Cardiac muscle cell (in vitro differentiated cells and primary cell): ENCODE measurements at regions not wholly inside any gene's neighbourhood (a gene's known extent, or its start where the extent isn't known, plus 50 kb on each side); places are given as distances from the start of the nearest gene placed in this dataset.

Experiments
- DNase-seq, 2 donors: peaks; one replicate each; pipeline versions ENCODE4 v3.0.0 to v3.0.0-alpha.2; 2010 to 2017; ENCODE audit warnings: low read depth in 1 of 2, low spot score in 1 of 2
- H3K27ac ChIP-seq: fragments of 200-600 bp; sonication (generic); 2 replicates; pipeline ENCODE4 v1.5.1; 2016
- H3K27me3 ChIP-seq: fragments of 200-600 bp; sonication (generic); 2 replicates; pipeline ENCODE4 v1.6.0; 2016; ENCODE audit warnings: control low read depth
- H3K36me3 ChIP-seq: fragments of 200-600 bp; sonication (generic); 2 replicates; pipeline ENCODE4 v1.5.1; 2016; ENCODE audit warnings: control low read depth
- H3K4me1 ChIP-seq: fragments of 200-600 bp; sonication (generic); 2 replicates; pipeline ENCODE4 v1.8.1; 2017; ENCODE audit warnings: low read depth, mild to moderate bottlenecking, mixed run types
- H3K4me3 ChIP-seq: fragments of 200-600 bp; sonication (generic); 2 replicates; pipeline ENCODE4 v1.5.1; 2016; ENCODE audit warnings: mild to moderate bottlenecking
- H3K9me3 ChIP-seq: fragments of 200-600 bp; sonication (generic); 2 replicates; pipeline ENCODE4 v1.5.1; 2017; ENCODE audit warnings: low read depth, mild to moderate bottlenecking, control low read depth
- CTCF ChIP-seq: IDR thresholded peaks from 2 replicates; pipeline ENCODE4 v1.5.1; 2012; ENCODE audit warnings: low read depth, mild to moderate bottlenecking, low read length

- no peaks in the 10 kb centered on the region for H3K4me1 ChIP-seq
- DNase-seq, result no peak
- H3K36me3 ChIP-seq, result no peaks in the 10 kb centered on the region
- no peaks in the 10 kb centered on the region for H3K9me3 ChIP-seq
- no peaks in the 10 kb centered on the region for H3K27me3 ChIP-seq
- TF ChIP-seq CTCF, result no peak
- no peak overlapping the region for H3K4me3 ChIP-seq
- no peak overlapping the region for H3K27ac ChIP-seq
Measured at GRCh38 chr18:1102848-1103247, 198.2 kb downstream of the ADCYAP1 start.

DNA sequence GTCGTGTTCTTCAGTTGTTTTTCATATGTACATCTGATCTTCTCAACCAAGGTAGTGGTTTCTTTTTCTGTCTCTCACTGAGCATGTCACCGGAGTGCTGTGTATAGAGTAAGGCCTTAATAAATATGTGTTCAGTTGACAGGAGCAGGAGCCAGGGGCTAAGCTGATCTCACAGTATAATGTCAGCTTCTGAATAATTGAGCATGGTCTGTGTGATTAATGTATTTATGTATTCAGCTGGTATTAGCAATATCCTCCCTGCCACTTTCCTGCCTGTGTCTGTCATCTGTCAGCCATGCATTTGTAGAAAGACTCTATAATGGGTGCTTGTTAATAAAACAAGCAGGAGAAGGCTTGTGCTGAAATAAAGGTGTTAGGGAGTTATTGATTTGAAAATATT is 198.9 kb downstream of the ADCYAP1 start:
- no peak for DNase-seq
- Histone ChIP-seq H3K27ac (no peak overlapping the region), H3K4me1 (no peaks in the 10 kb centered on the region), H3K36me3 (no peaks in the 10 kb centered on the region), H3K4me3 (no peak overlapping the region), H3K9me3 (no peaks in the 10 kb centered on the region), H3K27me3 (no peaks in the 10 kb centered on the region)
- TF ChIP-seq CTCF, result no peak

GRCh38 chr18:1104181-1104881 is 199.7 kb downstream of the ADCYAP1 start:
- H3K4me3 ChIP-seq, result no peak overlapping the region
- no peaks in the 10 kb centered on the region for H3K36me3 ChIP-seq
- H3K27me3 ChIP-seq, result no peaks in the 10 kb centered on the region
- no peaks in the 10 kb centered on the region for H3K9me3 ChIP-seq
- TF ChIP-seq CTCF, result no peak
- H3K4me1 ChIP-seq, result no peaks in the 10 kb centered on the region
- peak in 1 of 2 donors; percentile 86 for DNase-seq
- H3K27ac ChIP-seq, result no peak overlapping the region

GRCh38 chr18:1124495-1124894 is 219.8 kb downstream of the ADCYAP1 start:
- no peak overlapping the region for H3K27ac ChIP-seq
- H3K27me3 ChIP-seq, result no peaks in the 10 kb centered on the region
- no peak overlapping the region for H3K4me3 ChIP-seq
- no peaks in the 10 kb centered on the region for H3K4me1 ChIP-seq
- no peaks in the 10 kb centered on the region for H3K9me3 ChIP-seq
- TF ChIP-seq CTCF, result no peak
- H3K36me3 ChIP-seq, result no peaks in the 10 kb centered on the region
- no peak for DNase-seq

DNA sequence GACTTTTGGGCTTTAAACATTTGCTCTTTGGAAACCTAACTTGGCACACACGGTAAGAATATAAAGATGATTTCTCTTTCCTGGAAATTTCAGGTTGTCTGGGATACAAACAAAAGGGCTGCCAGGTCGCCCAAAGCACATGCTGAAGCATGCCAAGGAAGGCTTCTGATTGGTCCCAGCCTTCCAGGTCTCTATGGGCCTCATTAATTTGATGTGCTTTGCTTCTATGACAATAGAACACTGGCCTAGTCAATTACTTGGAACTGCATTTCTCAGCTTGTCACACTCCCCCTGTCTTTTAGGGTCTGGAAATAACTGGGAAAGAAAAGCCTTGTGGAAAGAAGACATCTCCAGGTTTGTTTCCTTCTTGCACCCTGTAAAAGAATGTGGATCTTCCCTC is 228.9 kb downstream of the ADCYAP1 start:
- DNase-seq, result no peak
- no peaks in the 10 kb centered on the region for H3K27me3 ChIP-seq
- no peak overlapping the region for H3K27ac ChIP-seq
- H3K9me3 ChIP-seq, result no peaks in the 10 kb centered on the region
- no peak for TF ChIP-seq CTCF
- no peak overlapping the region for H3K4me3 ChIP-seq
- H3K36me3 ChIP-seq, result no peaks in the 10 kb centered on the region
- no peaks in the 10 kb centered on the region for H3K4me1 ChIP-seq
